HG02798 (cell line): ENCODE measurements at regions not wholly inside any gene's neighbourhood (a gene's known extent, or its start where the extent isn't known, plus 50 kb on each side); places are given as distances from the start of the nearest gene placed in this dataset.

ENCODE experiments used
- ATAC-seq: cut with Tn5 transposase; IDR thresholded peaks from one replicate; pipeline ENCODE4 v1.9.1; 2021; ENCODE audit warnings: mild to moderate bottlenecking; ENCODE audit not compliant: unreplicated experiment, poor library complexity

GRCh38 chr7:17015598-17016031 is 133.8 kb upstream of the AGR3 start:
- ATAC-seq = no peak

DNA sequence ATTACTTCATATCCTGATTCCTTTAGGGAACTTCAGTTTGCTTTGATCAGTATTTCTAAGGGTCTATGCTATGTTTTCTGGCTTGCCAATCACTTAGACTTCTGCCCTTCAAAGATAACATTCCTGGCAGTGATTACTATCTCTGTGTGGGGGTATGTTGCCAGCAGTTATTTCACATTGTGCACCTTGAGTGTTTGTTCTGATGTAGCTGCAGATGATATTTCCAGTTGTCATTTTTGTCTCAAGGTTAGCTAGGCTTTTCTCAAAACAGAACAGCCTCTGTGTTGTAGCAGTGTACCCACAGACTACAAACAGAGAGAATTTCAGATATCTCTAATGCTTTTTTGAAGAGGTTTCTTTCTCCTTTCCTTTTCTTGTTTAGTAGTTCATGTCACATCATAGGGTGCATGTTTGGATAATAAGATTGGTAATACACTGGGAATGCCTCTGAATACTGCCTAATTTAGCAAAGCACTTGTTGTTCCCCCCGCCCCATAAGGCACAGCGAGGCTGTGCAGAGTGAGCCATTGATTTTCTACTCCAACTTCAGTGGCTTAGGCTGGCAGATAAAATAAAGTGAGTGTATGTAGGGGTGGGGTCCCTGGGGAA is 134.7 kb upstream of the AGR3 start:
- no peak for ATAC-seq

- no peak for ATAC-seq
Observed at GRCh38 chr7:17019106-17019505, 137.3 kb upstream of the AGR3 start.

- no peak for ATAC-seq
Observed at GRCh38 chr7:17020250-17020649, 138.5 kb upstream of the AGR3 start.

DNA sequence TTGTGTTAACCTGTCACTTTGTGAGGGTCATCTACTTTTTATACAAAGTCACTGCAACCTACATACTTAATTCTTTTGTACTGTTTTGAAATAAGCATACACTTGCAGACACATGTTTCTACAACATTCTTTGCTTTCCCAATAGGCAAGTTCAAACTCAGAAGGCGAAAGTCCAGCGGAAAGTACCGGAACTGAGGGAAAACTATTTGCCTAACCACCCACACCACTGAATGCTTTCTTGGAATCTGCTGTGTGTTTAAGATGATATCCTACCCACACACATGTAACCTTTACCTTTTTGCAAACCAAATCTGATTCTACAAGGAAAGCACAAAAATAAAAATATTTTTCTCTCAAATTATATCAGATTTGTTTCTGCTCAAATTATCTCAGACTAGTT is 139.4 kb upstream of the AGR3 start:
- no peak for ATAC-seq

GRCh38 chr7:17022920-17023319 is 141.1 kb upstream of the AGR3 start:
- no peak for ATAC-seq

- ATAC-seq = no peak
Observed at GRCh38 chr7:17026269-17026668, 144.5 kb upstream of the AGR3 start.

- ATAC-seq = no peak
Observed at GRCh38 chr7:17027143-17027788, 145.5 kb upstream of the AGR3 start.

- no peak for ATAC-seq
Observed at GRCh38 chr7:17027789-17028152, 146.0 kb upstream of the AGR3 start.

- no peak for ATAC-seq
Observed at GRCh38 chr7:17029150-17029549, 147.4 kb upstream of the AGR3 start.

- ATAC-seq = no peak
Observed at GRCh38 chr7:17030559-17030958, 148.8 kb upstream of the AGR3 start.

DNA sequence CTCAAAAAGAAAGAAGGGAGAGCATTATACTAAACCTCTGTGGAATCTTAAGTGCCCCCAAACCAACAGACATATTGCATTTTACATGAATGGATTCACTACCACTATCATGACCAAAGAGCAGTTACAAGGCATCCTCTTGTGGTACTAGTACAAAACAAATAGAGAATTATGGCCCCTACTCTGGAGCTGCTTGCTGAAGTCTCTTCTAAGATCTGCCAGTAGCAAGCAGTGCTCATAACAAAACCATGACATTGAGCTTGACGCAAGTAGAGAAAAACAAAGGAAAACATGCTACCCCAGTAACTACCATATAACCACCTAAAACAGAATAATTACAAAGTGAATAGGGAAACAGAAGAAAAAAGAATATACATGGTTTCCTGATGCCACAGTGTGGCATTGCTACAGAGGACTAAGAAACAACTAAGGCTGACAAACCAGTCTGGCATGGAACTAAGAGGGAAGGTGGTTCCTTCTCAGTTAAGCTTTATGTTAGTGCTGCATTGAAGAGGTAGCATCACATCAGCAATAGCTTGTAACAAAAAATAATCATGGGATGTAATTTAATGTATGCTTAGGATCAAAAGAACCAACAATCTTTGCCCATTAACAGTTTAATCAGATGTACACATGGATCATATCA is 150.2 kb upstream of the AGR3 start:
- no peak for ATAC-seq

DNA sequence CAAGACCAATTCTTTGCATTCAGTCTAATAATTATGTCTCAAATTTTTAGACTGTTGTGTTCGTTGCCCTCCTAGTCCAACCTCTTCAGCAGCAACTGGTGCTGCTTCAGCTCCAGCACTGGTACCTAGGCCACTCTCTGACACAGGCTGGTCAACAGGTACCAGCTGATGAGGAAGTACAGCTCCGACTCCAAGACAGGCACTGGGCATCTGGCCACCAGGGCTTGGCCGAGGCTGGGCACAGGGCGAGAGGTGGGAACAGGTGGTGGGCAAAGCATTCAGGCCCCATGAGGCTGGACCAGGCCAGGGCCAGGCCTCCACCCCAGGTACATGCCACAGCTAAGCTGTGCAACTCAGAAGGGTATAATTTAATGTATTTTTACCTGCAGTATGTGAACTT is 151.5 kb upstream of the AGR3 start:
- no peak for ATAC-seq

GRCh38 chr7:17036584-17036983 is 154.8 kb upstream of the AGR3 start:
- no peak for ATAC-seq

DNA sequence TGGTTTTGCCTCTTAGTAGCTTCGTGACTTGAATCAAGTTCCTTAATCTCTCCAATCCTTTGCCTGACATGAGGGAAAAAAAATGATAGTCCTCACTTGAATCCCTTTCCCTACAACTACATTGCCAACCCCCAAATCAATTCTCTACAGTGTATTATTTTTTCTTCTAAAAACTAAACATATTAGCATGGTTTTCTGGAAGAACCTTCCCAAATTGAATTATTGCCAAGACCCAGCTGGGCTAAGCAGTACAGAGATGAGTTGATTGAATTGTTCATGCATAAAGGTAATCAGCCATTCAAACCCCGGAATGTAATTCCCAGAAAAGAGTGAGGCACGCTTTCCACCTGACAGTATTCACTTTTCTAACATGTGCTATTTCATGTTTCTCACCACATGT is 155.6 kb upstream of the AGR3 start:
- no peak for ATAC-seq

DNA sequence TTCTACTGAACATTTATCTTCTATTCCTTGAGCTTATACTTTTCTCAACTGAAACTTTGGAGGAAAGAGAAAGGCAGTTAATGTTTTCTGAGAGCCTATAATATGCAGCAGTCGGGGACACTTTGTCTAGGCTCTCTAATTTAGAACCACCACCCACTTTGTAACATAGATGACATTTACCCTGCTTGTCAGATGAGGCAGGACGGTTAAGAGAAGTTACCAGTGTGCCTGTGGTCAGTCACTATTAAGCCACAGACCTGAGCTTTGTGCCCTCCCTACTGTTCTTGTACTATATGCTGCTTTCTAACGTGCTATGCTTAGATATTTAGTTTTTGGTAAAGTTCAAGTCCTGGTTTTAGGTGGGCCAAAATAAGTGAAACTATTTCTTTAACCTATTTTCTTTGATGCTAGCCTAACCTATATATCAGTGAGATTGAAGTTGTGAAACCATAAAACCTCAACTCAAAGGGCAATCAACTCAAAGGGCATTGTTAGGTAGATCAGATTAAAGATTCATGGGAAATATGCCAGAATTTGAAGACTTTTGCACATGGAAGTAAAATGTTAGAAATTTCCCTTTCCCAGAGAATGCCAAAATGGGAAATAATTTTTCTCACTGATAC is 156.5 kb upstream of the AGR3 start:
- no peak for ATAC-seq

GRCh38 chr7:17038783-17039170 is 157.0 kb upstream of the AGR3 start:
- ATAC-seq = no peak

DNA sequence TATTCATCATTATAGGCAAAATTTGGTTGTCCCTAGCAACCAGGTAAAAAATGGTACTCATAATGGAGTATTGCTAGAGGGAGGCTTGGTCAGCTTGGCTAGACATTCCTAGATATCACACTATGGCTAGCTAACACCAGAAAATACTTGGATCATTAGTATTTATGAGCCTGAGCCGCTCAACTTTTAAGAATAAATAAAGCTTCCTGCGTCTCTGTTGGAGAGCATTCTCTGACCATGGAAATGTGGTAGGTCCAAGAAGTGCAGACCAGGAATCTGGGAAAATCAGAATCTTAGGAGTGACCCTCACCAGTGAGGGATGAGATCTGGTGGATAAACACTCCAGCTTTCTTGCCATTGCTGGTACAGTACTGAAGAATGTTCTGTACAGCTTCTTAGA is 157.6 kb upstream of the AGR3 start:
- no peak for ATAC-seq

GRCh38 chr7:17040716-17041115 is 158.9 kb upstream of the AGR3 start:
- no peak for ATAC-seq

DNA sequence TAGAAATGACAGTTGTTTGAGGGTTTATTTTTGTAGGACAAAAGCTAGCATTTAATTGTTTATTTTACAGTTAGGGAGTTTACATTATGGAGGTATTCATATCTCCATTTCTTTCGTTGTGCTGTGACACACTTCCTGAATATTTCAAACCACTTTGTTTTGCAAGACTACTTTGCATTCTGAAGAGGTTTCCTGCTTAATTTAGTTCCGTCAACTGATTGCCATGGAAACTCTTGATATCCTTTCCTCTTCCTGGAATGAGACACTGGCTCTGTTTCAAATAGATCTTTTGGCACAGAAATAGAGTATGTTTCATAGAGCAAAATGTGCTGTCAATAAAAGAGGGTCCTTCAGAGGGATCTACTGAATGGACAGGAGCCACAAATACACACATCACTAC is 159.5 kb upstream of the AGR3 start:
- no peak for ATAC-seq

- ATAC-seq = no peak
Observed at GRCh38 chr7:17042211-17042610, 160.4 kb upstream of the AGR3 start.
